ENCODE measurements at regions not wholly inside any gene's neighbourhood (a gene's known extent, or its start where the extent isn't known, plus 50 kb on each side); places are given as distances from the start of the nearest gene placed in this dataset.
"Not testable (repeated sequence)": the region's sequence is repeated elsewhere in the genome, so short reads cannot be mapped to it uniquely, and the experiment has no call there.

- no peak for DNase-seq
Observed at GRCh38 chrX:28188526-28188925, 207.3 kb upstream of the DCAF8L1 start.

DNA sequence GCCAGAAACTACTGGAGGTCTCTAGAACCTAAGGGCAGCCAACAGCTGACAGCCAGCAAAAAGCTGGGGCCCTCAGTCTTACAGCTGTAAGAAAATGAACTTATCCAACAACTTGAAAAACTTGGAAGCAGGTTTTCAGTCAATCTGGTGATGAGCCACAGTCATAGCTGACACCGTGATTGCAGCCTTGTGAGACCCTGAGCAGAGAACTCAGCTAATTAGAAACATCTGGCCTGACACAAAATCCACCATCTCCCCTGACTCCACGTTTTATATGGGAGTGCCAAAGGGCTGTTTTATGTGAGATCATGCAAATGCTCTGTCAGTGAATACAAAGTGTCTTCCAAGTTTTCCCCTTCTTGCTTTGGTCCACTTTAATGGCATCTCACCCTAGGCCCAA is 198.8 kb upstream of the DCAF8L1 start:
- no peak for DNase-seq

DNA sequence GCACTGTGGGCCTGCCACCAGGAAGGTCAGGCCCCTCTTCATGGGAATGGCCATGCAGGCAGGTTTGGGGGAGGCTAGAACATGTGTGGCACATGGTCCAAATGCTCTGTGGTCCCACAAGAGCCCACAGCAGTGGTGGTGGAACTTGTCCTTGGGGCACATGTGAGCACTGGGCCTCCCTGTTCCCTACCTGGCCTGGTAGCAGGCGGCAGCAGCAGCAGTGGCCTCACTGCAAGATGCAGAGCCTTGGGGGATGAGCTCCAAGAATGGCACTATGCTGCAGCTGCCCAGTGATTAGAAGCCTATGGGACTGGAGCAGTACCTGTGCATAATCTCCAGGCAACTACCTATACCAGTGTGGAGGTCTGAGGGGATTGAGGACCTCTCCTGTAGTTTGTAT is 197.0 kb upstream of the DCAF8L1 start:
- DNase-seq = no peak

- DNase-seq = no peak
Observed at GRCh38 chrX:28177202-28177601, 196.0 kb upstream of the DCAF8L1 start.

DNA sequence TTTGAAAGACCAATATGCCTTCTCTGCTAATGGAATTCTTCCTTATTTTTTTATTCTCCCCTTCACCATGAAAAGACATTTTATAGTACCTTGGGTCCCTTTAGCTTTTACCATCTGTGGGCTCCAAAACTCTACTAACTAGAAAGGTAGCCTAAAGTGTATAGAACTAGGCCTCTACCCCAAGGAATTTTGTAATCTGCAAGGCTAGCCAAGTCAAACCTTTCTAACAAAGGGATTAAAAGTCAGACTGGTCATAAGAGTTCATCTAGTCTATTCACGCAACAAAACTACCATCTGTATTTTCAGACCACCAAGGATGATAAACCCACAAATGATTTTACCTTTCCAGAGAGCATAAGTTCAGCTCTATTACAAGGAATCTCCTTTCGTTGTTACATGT is 189.5 kb upstream of the DCAF8L1 start:
- no peak for DNase-seq

DNA sequence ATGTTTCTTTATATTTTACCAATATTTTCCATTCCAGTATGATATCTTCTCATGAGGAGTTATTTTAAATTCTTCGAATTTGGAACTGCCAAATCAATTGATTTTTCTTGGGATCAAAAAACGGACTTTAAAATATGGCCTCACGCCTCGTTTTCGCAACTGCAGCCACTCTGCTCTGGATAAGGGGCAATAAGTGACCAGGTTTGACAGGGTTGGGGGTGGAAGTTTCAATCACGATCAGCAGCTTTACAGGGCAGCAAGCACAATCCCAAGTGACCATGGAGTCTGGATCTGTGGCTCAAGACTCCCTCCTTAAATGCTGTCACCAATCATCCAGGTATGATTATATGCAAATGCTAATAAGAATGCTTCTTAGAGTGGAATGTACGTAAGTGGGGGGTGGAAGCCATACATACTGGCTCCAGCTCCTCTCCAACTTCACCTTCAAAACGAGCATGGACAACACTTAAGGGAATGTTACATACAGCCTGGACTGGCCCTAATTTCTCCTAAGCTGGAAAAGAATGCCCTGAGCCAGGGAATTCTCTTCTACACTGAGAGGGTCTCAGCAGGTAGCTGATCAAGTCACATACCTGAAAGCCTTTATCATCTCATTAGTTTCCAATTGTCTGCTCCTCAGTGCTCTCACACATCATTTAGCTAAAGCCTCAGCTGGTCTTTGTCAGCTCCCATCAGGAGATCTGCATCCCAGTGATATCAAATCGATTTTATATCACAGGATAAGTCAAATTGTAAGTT is 176.9 kb upstream of the DCAF8L1 start:
- no peak for DNase-seq

GRCh38 chrX:28152263-28152662 is 171.0 kb upstream of the DCAF8L1 start:
- not testable (repeated sequence) for DNase-seq

DNA sequence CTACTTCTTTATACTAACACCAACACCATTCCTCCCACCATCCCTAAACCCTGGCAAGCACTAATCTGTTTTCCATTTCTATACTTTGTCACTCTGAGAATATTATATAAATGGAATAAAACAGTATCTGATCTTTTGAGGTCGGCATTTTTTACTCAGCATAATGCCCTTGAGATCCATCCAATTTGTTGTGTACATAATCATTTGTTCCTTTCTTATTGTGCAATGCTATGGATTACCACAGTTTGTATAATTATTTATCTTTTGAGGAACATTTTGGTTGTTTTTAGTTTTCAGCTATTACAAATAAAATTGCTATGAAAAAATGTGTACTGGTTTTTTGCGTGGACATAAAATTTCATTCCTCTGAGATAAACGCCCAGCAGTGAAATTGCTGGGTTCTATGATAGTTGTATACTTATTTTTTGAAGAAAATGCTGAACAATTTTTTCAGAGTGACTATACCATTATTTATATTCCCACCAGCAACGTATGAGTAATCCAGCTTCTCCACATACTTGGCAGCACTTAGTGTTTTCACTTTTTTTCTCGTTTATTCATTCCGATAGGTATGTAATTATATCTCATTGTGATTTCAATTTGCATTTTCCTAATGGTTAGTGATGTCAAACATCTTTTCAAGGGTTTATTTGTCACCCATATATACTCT is 154.3 kb upstream of the DCAF8L1 start:
- peak; percentile 30 for DNase-seq

- peak; percentile 5 for DNase-seq
Observed at GRCh38 chrX:28133763-28134162, 152.5 kb upstream of the DCAF8L1 start.

DNA sequence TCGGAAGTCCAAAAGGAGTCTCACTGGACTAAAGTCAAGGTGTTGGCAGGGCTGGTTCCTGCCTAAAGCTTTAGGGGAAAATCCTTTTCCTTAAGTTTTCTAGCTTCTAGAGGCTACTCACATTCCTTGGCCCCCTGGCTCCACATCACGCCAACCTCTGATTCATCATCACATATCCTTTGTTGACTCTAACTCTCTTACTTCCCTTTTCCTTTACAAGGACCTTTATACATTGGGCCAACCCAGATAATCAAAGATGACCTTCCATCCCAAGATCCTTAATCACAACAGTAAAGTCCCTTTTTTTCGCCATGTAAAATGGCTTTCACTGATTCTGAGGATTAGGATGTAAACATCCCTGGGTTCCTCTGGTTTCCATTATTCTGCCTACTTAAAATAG is 146.4 kb upstream of the DCAF8L1 start:
- DNase-seq = no peak

DNA sequence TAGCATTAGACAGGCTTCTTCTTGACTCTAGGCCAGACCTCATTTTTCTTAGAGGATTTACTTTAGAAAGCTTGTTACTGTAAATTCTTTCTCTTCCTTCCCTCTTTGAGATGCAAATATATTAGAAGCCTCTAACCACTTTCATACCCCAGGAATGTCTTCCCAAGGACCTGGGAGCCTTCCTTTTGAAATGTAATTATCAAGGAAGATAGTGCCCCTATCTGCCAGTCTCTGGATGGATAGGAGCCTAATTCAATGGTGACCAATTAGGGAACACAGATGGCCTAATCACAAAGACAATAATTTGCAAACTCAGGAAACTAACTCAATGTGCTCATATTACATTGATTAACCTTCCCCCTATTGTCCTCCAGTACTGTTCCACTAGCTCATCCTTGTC is 145.6 kb upstream of the DCAF8L1 start:
- DNase-seq = no peak

DNA sequence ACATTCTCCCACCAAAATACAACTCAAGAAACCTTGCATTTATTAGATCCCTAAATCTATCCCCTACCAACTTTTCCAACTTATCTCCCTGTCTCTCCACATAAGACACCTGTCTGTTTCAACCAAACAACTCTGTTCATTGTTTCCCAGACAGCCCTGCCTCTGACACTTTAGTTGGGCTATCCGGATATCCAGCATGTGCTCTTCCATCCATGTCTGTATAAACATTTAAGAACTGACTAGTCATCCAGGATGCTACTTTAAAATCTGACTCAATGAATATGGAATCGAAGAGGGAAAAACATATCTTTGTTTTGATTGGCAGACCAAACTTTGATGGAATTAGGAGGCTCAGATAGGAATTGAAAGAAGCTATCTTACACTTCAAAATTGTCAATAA is 143.2 kb upstream of the DCAF8L1 start:
- DNase-seq = no peak

DNA sequence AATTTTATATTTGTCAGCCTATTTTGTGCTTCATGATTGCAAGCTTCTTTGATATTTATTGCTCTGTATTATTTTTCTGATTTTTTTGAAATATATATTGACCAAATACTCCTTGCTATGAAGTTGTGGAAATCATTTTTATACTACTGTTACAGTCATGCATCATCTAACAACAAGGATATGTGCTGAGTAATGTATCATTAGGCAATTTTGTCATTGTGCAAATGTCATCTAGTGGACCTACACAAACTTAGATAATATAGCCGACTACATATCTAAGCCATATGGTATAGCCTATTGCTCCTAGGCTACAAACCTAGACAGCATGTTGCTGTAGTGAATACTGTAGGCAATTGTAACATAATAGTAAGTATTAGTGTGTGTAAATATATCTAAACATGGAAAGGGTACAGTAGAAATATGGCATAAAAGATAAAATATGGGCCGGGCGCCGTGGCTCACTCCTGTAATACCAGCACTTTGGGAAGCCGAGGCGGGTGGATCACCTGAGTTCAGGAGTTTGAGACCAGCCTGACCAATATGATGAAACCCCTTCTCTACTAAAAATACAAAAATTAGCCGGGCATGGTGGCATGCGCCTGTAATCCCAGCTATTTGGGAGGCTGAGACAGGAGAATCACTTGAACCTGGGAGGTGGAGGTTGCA is 139.5 kb upstream of the DCAF8L1 start:
- DNase-seq = not testable (repeated sequence)

DNA sequence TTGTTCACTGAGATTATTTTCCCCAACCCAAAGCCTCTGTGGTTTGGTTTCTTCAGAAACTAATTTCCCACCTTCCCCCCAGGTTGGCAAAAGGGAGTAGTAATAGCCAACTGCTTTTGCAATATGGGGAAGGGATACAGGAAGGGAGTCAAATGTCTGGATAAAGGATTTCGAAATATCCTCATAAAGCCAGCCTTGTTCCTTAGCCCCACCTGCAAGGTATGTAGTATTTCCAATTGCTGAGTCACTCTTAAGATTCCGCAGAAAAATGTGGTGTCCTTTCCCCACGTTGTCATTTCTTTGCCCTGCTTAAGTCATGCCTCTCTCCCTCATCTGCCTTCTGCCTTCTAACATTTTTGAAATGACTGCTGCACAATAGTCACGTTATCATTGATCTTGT is 138.8 kb upstream of the DCAF8L1 start:
- DNase-seq = peak; percentile 5

DNA sequence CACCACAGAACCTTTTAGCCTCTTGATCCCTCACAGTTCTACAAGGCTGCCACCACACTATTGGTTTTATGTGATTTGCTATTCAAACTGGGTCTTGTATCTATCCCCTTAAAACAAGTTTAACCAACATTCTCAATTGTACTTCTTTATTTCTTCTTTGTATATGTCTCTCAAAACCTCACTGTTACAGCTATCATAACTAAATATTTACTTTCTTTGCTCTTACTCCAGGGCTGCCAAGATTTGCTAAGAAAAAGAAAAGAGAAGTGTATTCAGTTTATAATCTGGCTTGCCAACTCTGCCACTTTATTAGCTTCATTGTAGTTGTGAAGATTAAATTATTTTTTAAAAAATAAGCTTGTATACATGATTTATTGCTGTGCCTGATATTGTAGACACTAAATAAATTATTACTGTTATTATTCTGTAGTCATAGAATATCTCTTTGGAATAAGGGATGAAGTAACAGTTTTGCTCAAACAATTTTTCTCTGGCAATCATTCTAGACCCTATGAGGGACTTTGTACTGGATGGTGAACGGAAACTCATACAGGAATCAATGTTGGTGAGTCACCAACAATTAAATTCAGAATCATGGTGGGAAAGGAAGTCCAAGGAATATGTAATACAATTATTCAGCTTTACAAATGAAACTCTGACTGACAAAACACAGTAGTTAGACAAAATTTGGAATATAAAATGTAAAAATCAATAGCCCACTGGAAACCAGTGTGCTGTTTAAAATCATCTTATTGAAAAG is 127.1 kb upstream of the DCAF8L1 start:
- no peak for DNase-seq

DNA sequence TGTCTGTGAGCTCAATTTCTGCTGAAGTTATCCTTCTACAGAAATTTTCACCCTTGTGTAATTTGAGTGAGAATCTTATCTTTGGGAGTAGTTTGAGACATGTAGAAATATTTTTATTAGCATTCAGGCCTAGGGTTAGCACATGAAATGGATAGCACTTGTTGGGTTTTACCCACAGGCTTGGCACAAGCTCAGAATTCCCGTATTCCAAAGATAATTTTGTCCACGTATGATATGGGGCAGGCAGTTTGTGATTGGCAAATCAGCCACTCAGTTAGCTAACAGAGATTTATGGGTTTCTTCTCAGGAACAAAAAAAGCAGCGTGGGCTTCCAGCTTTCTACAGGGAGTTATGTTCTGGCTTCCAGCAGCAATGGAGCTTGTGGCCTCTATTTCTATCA is 117.9 kb upstream of the DCAF8L1 start:
- DNase-seq = peak; percentile 76

DNA sequence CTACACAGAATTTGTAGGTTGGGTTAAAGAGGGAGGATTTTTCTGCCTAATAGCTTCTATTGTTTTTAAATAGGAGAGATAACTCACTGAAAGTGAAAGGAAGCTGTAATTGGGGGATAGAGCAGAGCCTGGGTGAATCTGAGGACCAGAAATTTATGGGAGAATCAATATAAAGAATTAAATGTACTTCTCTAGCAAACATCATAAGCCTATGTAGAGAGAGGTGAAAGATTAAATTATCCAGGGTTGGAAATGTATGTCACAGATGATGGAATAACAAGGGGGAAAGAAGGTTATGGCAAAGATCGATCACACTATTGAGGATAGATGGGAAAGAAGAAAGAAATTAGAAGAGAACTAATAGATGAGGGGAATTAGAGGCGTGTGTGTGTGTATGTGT is 104.4 kb upstream of the DCAF8L1 start:
- DNase-seq = no peak

GRCh38 chrX:28058901-28059300 is 77.7 kb upstream of the DCAF8L1 start:
- DNase-seq = no peak

GRCh38 chrX:28042826-28043564 is 61.7 kb upstream of the DCAF8L1 start:
- DNase-seq = no peak

DNA sequence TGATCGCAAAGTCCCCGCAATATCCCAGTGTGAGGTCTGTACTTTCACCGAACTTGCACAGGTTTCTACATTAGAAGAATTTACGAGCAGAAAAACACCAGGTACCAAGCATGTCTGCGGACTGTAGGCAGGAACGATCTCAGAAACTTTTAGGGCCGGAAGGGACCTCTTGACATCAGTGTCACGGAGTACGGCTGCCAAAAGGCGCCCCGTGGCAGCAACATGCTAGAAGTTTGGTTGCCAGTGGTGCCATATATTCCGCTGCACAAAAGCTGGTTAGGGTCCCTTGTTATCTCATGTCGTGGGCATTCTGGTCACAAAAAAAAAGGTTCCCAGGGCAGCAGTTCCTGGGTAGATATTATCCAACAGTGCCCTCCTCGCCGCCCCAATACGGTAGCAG is 61.0 kb upstream of the DCAF8L1 start:
- no peak for DNase-seq

- DNase-seq = no peak
Observed at GRCh38 chrX:28039258-28039657, 58.0 kb upstream of the DCAF8L1 start.
